ENCODE measurements at regions not wholly inside any gene's neighbourhood (a gene's known extent, or its start where the extent isn't known, plus 50 kb on each side); places are given as distances from the start of the nearest gene placed in this dataset.

DNA sequence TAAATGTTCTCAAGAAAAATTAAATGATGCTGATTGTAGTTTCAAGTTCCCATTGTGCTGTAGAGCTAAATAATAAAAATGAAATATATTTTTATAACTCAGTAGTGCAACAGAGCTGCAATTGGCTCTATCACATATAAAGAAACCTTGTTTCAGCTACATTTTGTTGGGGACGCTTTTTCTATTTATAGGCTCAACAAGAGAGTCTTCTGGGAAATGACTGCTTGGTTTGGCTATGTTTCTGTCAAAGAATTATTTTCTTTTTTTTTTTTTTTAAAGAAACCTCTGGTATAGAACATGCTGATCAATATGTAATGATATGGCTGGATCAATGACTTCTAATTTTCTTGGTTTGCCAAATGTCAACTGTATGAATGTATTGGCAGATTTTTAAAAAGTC lies 76.5 kb downstream of the OTOL1 start:
- no peaks in the 10 kb centered on the region for H3K27me3 ChIP-seq
- intact Hi-C loops (cut with DNase I; ENCODE audit: low total_unique reads): no loop called here
- TF ChIP-seq, protein P1, sequence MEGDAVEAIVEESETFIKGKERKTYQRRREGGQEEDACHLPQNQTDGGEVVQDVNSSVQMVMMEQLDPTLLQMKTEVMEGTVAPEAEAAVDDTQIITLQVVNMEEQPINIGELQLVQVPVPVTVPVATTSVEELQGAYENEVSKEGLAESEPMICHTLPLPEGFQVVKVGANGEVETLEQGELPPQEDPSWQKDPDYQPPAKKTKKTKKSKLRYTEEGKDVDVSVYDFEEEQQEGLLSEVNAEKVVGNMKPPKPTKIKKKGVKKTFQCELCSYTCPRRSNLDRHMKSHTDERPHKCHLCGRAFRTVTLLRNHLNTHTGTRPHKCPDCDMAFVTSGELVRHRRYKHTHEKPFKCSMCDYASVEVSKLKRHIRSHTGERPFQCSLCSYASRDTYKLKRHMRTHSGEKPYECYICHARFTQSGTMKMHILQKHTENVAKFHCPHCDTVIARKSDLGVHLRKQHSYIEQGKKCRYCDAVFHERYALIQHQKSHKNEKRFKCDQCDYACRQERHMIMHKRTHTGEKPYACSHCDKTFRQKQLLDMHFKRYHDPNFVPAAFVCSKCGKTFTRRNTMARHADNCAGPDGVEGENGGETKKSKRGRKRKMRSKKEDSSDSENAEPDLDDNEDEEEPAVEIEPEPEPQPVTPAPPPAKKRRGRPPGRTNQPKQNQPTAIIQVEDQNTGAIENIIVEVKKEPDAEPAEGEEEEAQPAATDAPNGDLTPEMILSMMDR (IDR thresholded peaks at IDR 0.05): no peak
- H3K9me3 ChIP-seq: no peaks in the 10 kb centered on the region
- H3K4me1 ChIP-seq: no peaks in the 10 kb centered on the region
- H3K36me3 ChIP-seq: no peaks in the 10 kb centered on the region
- no peak overlapping the region for H3K4me3 ChIP-seq
- DNase-seq: no peak
- no peak overlapping the region for H3K27ac ChIP-seq

- Histone ChIP-seq H3K36me3 (no peaks in the 10 kb centered on the region), H3K9me3 (no peaks in the 10 kb centered on the region), H3K27ac (no peak overlapping the region), H3K4me3 (no peak overlapping the region), H3K4me1 (no peaks in the 10 kb centered on the region), H3K27me3 (no peaks in the 10 kb centered on the region)
- no peak for DNase-seq
- TF ChIP-seq, protein P1 (IDR thresholded peaks at IDR 0.05): no peak
- intact Hi-C loops (cut with DNase I; ENCODE audit: low total_unique reads): no loop called here
These were observed 79.3 kb downstream of the OTOL1 start for GRCh38 chr3:161575901-161576300.

DNA sequence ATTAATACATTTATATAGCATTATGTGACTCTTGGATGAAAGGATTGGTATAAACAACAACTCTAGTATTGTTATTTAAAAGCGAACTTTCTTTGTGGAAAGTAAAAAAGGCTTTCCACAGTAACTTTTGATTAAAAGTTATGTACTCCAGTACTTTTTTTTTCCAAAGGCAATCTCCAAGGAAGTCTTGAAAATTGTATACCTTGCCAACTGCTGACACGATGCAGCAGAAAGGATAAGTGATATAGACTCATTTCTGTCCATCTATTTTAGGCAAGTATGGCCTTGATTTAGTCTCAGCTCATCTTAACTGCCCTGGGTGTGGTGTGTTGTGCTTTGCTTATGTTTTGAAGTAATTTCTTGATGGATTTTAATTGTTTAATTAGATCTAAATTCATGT lies 79.7 kb downstream of the OTOL1 start:
- TF ChIP-seq, protein P1 (IDR thresholded peaks at IDR 0.05): no peak
- no peaks in the 10 kb centered on the region for H3K9me3 ChIP-seq
- H3K4me1 ChIP-seq: no peaks in the 10 kb centered on the region
- no peak overlapping the region for H3K4me3 ChIP-seq
- no peak for DNase-seq
- H3K27me3 ChIP-seq: no peaks in the 10 kb centered on the region
- H3K36me3 ChIP-seq: no peaks in the 10 kb centered on the region
- intact Hi-C loops (cut with DNase I; ENCODE audit: low total_unique reads): no loop called here
- H3K27ac ChIP-seq: no peak overlapping the region

DNA sequence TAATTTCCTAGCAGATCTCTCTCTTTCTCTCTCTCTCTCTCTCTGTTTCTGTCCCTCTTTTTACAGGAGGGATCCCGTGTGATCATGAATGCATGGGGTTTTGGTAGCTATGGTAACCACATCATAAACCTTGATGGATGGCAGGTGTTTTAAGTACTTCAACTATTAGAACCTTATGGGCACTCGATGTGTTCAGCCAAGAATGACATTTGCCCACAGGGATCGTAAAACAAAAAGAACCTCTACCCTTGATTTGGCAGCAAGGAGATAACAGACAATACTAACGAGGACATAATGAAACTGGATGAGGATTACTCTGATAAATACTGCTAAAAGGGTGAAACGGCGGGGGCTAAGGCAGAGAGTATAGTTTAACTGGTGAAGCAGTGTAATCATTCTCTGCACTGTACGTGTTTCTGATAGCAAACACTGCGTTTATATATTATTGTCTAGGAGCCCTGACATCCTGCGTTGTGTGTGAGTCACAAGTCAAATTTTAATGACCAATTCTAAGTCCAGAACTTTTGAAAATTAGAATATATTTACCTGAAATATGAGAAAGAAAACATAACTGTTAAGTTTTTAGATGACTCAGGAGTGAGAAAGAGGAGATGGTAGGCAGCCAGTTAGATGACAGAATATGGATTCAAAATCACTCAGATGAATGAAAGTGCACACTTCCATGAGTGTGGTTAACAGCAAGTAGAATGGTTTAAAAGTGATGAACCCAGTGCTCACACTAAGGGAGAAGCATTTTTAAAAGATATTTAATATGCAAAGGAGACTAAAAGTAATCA lies 80.3 kb downstream of the OTOL1 start:
- H3K9me3 ChIP-seq: no peaks in the 10 kb centered on the region
- TF ChIP-seq, protein P1 (IDR thresholded peaks at IDR 0.05): no peak
- no peaks in the 10 kb centered on the region for H3K4me1 ChIP-seq
- H3K27ac ChIP-seq: no peak overlapping the region
- H3K36me3 ChIP-seq: no peaks in the 10 kb centered on the region
- H3K4me3 ChIP-seq: no peak overlapping the region
- DNase-seq: no peak
- intact Hi-C loops (cut with DNase I; ENCODE audit: low total_unique reads): no loop called here
- no peaks in the 10 kb centered on the region for H3K27me3 ChIP-seq

GRCh38 chr3:161577662-161578061 lies 81.1 kb downstream of the OTOL1 start:
- no peak for DNase-seq
- intact Hi-C loops (cut with DNase I; ENCODE audit: low total_unique reads): no loop called here
- H3K27ac ChIP-seq: no peak overlapping the region
- no peaks in the 10 kb centered on the region for H3K36me3 ChIP-seq
- no peaks in the 10 kb centered on the region for H3K9me3 ChIP-seq
- H3K27me3 ChIP-seq: no peaks in the 10 kb centered on the region
- H3K4me1 ChIP-seq: no peaks in the 10 kb centered on the region
- H3K4me3 ChIP-seq: no peak overlapping the region
- TF ChIP-seq, protein P1 (IDR thresholded peaks at IDR 0.05): no peak

Data from tibial artery (tissue), 4 donors.